KMS-11 (cell line): ENCODE measurements at regions not wholly inside any gene's neighbourhood (a gene's known extent, or its start where the extent isn't known, plus 50 kb on each side); places are given as distances from the start of the nearest gene placed in this dataset.

Experiments used
- H2AFZ ChIP-seq: fragments of 200-600 bp; sonication (generic); 2 replicates; pipeline ENCODE4 v1.6.1; 2016; ENCODE audit warnings: antibody characterized with exemption, mixed run types, low read depth
- H3K27ac ChIP-seq: fragments of 200-600 bp; sonication (generic); 2 replicates; pipeline ENCODE4 v1.6.1; 2016; ENCODE audit warnings: mild to moderate bottlenecking, mixed run types
- H3K27me3 ChIP-seq: fragments of 200-600 bp; sonication (generic); 2 replicates; pipeline ENCODE4 v1.6.1; 2017; ENCODE audit warnings: mild to moderate bottlenecking, low read depth, mixed run types, moderate library complexity; ENCODE audit not compliant: insufficient read depth
- H3K36me3 ChIP-seq: fragments of 200-600 bp; sonication (generic); 2 replicates; pipeline ENCODE4 v1.6.1; 2017; ENCODE audit warnings: mild to moderate bottlenecking, mixed run types; ENCODE audit not compliant: insufficient read depth
- H3K4me1 ChIP-seq: fragments of 200-600 bp; sonication (generic); 2 replicates; pipeline ENCODE4 v1.6.1; 2016; ENCODE audit warnings: mild to moderate bottlenecking, low read depth, mixed run types; ENCODE audit not compliant: poor library complexity, severe bottlenecking
- H3K4me2 ChIP-seq: fragments of 200-600 bp; sonication (generic); 2 replicates; pipeline ENCODE4 v1.7.0; 2016; ENCODE audit warnings: mild to moderate bottlenecking, mixed run types
- H3K4me3 ChIP-seq: fragments of 200-600 bp; sonication (generic); IDR thresholded peaks from 2 replicates; pipeline ENCODE4 v1.6.1; 2017; ENCODE audit warnings: low read depth, low read length, mixed read lengths; ENCODE audit not compliant: insufficient read depth
- H3K79me2 ChIP-seq: fragments of 200-600 bp; sonication (generic); 2 replicates; pipeline ENCODE4 v1.6.1; 2016; ENCODE audit warnings: low read depth, mixed run types; ENCODE audit not compliant: insufficient read depth
- H3K9ac ChIP-seq: fragments of 200-600 bp; sonication (generic); 2 replicates; pipeline ENCODE4 v1.6.1; 2016; ENCODE audit warnings: mild to moderate bottlenecking, mixed run types
- H4K20me1 ChIP-seq: fragments of 200-600 bp; sonication (generic); 2 replicates; pipeline ENCODE4 v1.6.1; 2016; ENCODE audit warnings: mild to moderate bottlenecking, mixed run types; ENCODE audit not compliant: insufficient read depth
- TF ChIP-seq, protein P1 (sequence below): fragments of 200-600 bp; sonication (generic); conservative IDR thresholded peaks from 2 replicates; pipeline ENCODE4 v1.6.1; 2017; ENCODE audit warnings: low read depth, mild to moderate bottlenecking, antibody characterized with exemption, low read length, moderate library complexity, mixed read lengths

DNA sequence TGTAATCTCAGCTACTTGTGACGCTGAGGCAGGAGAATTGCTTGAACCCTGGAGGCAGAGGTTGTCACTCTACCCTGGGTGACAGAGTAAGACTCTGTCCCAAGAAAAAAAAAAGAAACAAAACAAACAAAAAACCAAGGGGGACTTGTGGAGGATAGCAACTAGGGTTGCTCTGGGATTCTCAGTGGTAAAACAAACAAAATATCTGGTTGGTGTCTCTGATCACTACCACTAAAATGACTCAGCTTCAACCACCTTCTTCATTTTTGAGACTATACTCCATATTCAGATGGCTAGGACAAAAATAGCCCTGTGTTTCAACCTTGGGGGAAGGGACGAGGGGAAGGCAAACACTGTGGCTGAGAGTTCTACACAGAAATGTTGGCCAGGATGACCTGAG lies 110.3 kb downstream of the ARRDC3 start:
- Histone ChIP-seq H3K4me2 (peak overlapping the region; percentile 53), H4K20me1 (no peaks in the 10 kb centered on the region), H3K27me3 (no peaks in the 10 kb centered on the region), H2AFZ (peak overlapping the region; percentile 28; the same call in 1 of the 2 replicates), H3K79me2 (no peaks in the 10 kb centered on the region), H3K4me3 (no peak overlapping the region), H3K9ac (peak overlapping the region; percentile 57), H3K36me3 (no peaks in the 10 kb centered on the region), H3K4me1 (peaks cover 82% of the 10 kb centered on the region), H3K27ac (peak overlapping the region; percentile 88)
- TF ChIP-seq, protein P1, sequence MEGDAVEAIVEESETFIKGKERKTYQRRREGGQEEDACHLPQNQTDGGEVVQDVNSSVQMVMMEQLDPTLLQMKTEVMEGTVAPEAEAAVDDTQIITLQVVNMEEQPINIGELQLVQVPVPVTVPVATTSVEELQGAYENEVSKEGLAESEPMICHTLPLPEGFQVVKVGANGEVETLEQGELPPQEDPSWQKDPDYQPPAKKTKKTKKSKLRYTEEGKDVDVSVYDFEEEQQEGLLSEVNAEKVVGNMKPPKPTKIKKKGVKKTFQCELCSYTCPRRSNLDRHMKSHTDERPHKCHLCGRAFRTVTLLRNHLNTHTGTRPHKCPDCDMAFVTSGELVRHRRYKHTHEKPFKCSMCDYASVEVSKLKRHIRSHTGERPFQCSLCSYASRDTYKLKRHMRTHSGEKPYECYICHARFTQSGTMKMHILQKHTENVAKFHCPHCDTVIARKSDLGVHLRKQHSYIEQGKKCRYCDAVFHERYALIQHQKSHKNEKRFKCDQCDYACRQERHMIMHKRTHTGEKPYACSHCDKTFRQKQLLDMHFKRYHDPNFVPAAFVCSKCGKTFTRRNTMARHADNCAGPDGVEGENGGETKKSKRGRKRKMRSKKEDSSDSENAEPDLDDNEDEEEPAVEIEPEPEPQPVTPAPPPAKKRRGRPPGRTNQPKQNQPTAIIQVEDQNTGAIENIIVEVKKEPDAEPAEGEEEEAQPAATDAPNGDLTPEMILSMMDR: no peak

DNA sequence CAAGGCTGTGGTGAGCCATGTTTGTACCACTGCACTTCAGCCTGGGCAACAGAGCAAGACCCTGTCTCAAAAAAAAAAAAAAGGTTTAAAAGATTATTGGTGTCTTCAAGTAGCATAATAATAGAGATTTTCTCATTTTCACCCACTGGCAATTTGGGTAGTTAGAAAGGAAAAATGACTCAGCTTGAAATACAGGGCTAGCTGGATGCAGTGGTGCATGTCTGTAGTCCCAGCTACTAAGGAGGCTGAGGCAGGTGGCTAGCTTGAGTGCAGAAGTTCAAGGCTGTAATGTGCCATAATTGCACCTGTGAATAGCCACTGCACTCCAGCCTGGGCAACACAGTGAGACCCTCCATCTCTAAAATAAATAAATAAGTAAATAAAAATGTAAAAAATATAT lies 111.1 kb downstream of the ARRDC3 start:
- H3K79me2 ChIP-seq: no peaks in the 10 kb centered on the region
- no peaks in the 10 kb centered on the region for H3K36me3 ChIP-seq
- no peaks in the 10 kb centered on the region for H4K20me1 ChIP-seq
- H3K4me1 ChIP-seq: peaks cover 82% of the 10 kb centered on the region
- H3K27ac ChIP-seq: peak overlapping the region; percentile 88
- TF ChIP-seq, protein P1: no peak
- no peak overlapping the region for H3K4me3 ChIP-seq
- H3K9ac ChIP-seq: peak overlapping the region; percentile 57
- H3K4me2 ChIP-seq: peak overlapping the region; percentile 53; the same call in 1 of the 2 replicates
- H3K27me3 ChIP-seq: no peaks in the 10 kb centered on the region
- no peak overlapping the region for H2AFZ ChIP-seq

DNA sequence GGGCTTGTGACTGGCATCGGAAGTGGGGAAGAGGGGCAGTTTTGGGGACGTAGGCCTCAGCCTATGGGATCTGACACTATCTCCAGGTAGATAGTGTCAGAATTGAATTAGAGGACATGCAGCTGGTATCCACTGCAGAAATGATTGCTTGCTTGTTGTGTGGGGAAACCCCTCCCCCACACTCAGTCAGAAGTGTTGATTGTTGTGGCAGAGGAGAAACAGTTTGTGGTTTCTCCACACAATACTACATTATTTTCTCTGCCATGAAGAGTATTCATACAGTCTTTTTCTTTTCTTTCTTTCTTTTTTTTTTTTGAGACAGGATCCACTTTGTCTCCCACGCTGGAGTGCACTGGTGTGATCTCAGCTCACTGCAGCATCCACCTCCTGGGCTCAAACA lies 113.9 kb downstream of the ARRDC3 start:
- TF ChIP-seq, protein P1: no peak
- H3K27ac ChIP-seq: peak overlapping the region; percentile 83
- peak overlapping the region; percentile 38 for H3K9ac ChIP-seq
- H3K27me3 ChIP-seq: no peaks in the 10 kb centered on the region
- H4K20me1 ChIP-seq: no peaks in the 10 kb centered on the region
- no peak overlapping the region for H3K4me3 ChIP-seq
- peaks cover 89% of the 10 kb centered on the region for H3K4me1 ChIP-seq
- H3K4me2 ChIP-seq: peak overlapping the region; percentile 90
- peak overlapping the region; percentile 67 for H2AFZ ChIP-seq
- H3K79me2 ChIP-seq: no peaks in the 10 kb centered on the region
- no peaks in the 10 kb centered on the region for H3K36me3 ChIP-seq

DNA sequence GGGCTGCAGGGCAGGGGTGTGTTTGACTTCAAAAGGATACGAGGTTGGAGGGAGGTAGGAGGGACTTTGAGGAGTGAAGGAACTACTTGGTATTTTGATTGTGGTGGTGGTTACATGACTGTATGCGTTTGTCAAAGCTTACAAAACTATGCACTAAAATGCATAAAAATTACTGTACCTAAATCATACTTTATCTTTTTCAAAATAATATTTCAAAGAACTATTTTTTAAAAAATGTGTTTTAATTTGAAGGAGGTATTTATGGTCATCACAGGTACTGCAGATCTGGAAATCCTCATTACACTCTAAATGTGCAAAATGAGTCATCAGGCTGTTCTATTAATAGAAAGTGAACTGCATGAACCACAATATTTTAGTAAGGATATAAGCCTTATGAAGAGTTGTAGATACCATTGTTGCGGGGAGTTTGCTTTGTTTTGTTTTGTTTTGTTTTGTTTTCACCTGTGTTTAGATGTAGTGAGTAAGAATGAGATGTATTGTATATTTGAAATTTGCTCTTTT lies 116.9 kb downstream of the ARRDC3 start:
- H3K36me3 ChIP-seq: no peaks in the 10 kb centered on the region
- peak overlapping the region; percentile 2; the same call in 1 of the 2 replicates for H3K9ac ChIP-seq
- peaks cover 69% of the 10 kb centered on the region for H3K4me1 ChIP-seq
- H3K79me2 ChIP-seq: no peaks in the 10 kb centered on the region
- no peaks in the 10 kb centered on the region for H3K27me3 ChIP-seq
- H3K4me2 ChIP-seq: peak overlapping the region; percentile 52
- TF ChIP-seq, protein P1: 0 out of 2 replicates have a peak, but pooled peaks have one; percentile 38
- no peak overlapping the region for H3K4me3 ChIP-seq
- peak overlapping the region; percentile 25 for H2AFZ ChIP-seq
- H4K20me1 ChIP-seq: no peaks in the 10 kb centered on the region
- H3K27ac ChIP-seq: peak overlapping the region; percentile 33; the same call in 1 of the 2 replicates
